Natural killer cell treated with Interleukin-12 subunit alpha and Interleukin-12 subunit beta and Interleukin-15 and Interleukin-18, amount 100 ng/mL, for 72 hours (primary cell): ENCODE measurements at regions not wholly inside any gene's neighbourhood (a gene's known extent, or its start where the extent isn't known, plus 50 kb on each side); places are given as distances from the start of the nearest gene placed in this dataset.

Source experiments
- ATAC-seq, 2 donors: fragments of 150-1000 bp; cut with Tn5 transposase in 1 of 2; sonication (Bioruptor Pico), chemical (Tn5 transposase) in 1 of 2; 2 replicates each; pipeline ENCODE4 v1.10.0; 2021
- DNase-seq: peaks from one replicate; pipeline ENCODE4 v3.0.0; 2022; ENCODE audit warnings: low spot score
- H3K27ac Mint-ChIP-seq, 2 donors: 1 replicate in 1 of 2; 2 replicates in 1 of 2; pipeline ENCODE4 v1.8.0; 2022; ENCODE audit warnings: mixed read lengths in 2 of 2, mild to moderate bottlenecking in 1 of 2, moderate library complexity in 1 of 2
- H3K27me3 Mint-ChIP-seq, 2 donors: 1 replicate in 1 of 2; 2 replicates in 1 of 2; pipeline ENCODE4 v1.8.0; 2022; ENCODE audit warnings: mixed read lengths in 2 of 2
- H3K36me3 Mint-ChIP-seq: one replicate; pipeline ENCODE4 v1.8.0; 2022; ENCODE audit warnings: mixed read lengths
- H3K4me1 Mint-ChIP-seq, 2 donors: 1 replicate in 1 of 2; 2 replicates in 1 of 2; pipeline ENCODE4 v1.8.0; 2022; ENCODE audit warnings: low read depth in 2 of 2, mixed read lengths in 2 of 2, mild to moderate bottlenecking in 1 of 2
- H3K4me3 Mint-ChIP-seq: one replicate; pipeline ENCODE4 v1.8.0; 2022; ENCODE audit warnings: mixed read lengths
- H3K9me3 Mint-ChIP-seq: 2 replicates; pipeline ENCODE4 v1.8.0; 2022; ENCODE audit warnings: mixed read lengths

GRCh38 chr12:67433385-67434175 is 164.4 kb downstream of the CAND1 start:
- H3K4me1 Mint-ChIP-seq: peaks cover 23 to 26% of the 10 kb centered on the region in 2 donors
- no peaks in the 10 kb centered on the region for H3K27me3 Mint-ChIP-seq
- H3K27ac Mint-ChIP-seq: no peak overlapping the region
- no peak overlapping the region for H3K4me3 Mint-ChIP-seq
- no peaks in the 10 kb centered on the region for H3K36me3 Mint-ChIP-seq
- DNase-seq: no peak
- no peaks in the 10 kb centered on the region for H3K9me3 Mint-ChIP-seq
- ATAC-seq: peak in 1 of 2 donors; percentile 44

- Mint-ChIP-seq H3K27me3 (no peaks in the 10 kb centered on the region), H3K4me3 (peak overlapping the region; percentile 18), H3K4me1 (peaks cover 23 to 26% of the 10 kb centered on the region in 2 donors), H3K27ac (peak overlapping the region in 1 of 2 donors; percentile 56), H3K9me3 (no peaks in the 10 kb centered on the region), H3K36me3 (no peaks in the 10 kb centered on the region)
- peak in 1 of 2 donors; percentile 69 for ATAC-seq
- no peak for DNase-seq
These were observed 165.7 kb downstream of the CAND1 start for GRCh38 chr12:67434671-67435370.

GRCh38 chr12:67436230-67436629 is 167.1 kb downstream of the CAND1 start:
- Mint-ChIP-seq H3K4me3 (no peak overlapping the region), H3K4me1 (peaks cover 26 to 29% of the 10 kb centered on the region in 2 donors), H3K27me3 (no peaks in the 10 kb centered on the region), H3K36me3 (no peaks in the 10 kb centered on the region), H3K27ac (peak overlapping the region in 1 of 2 donors; percentile 62), H3K9me3 (no peaks in the 10 kb centered on the region)
- no peak for ATAC-seq
- DNase-seq: no peak

GRCh38 chr12:67437011-67437410 is 167.9 kb downstream of the CAND1 start:
- Mint-ChIP-seq H3K9me3 (no peaks in the 10 kb centered on the region), H3K4me3 (no peak overlapping the region), H3K27ac (peak overlapping the region in 1 of 2 donors; percentile 62), H3K4me1 (peaks cover 33 to 34% of the 10 kb centered on the region in 2 donors), H3K27me3 (no peaks in the 10 kb centered on the region), H3K36me3 (no peaks in the 10 kb centered on the region)
- no peak for DNase-seq
- ATAC-seq: no peak

GRCh38 chr12:67439611-67440010 is 170.5 kb downstream of the CAND1 start:
- Mint-ChIP-seq H3K4me1 (peaks cover 27 to 37% of the 10 kb centered on the region in 2 donors), H3K27ac (peak overlapping the region in 1 of 2 donors; percentile 8), H3K9me3 (no peaks in the 10 kb centered on the region), H3K27me3 (no peaks in the 10 kb centered on the region), H3K36me3 (no peaks in the 10 kb centered on the region), H3K4me3 (no peak overlapping the region)
- DNase-seq: no peak
- no peak for ATAC-seq

- H3K27ac Mint-ChIP-seq: peak overlapping the region; percentile 4 to 14
- no peak overlapping the region for H3K4me3 Mint-ChIP-seq
- ATAC-seq (peak; percentile 78 to 86), DNase-seq (peak; percentile 76)
- H3K9me3 Mint-ChIP-seq: no peaks in the 10 kb centered on the region
- H3K4me1 Mint-ChIP-seq: peaks cover 19 to 26% of the 10 kb centered on the region in 2 donors
- H3K27me3 Mint-ChIP-seq: peaks cover 0 to 2% of the 10 kb centered on the region in 2 donors
- no peaks in the 10 kb centered on the region for H3K36me3 Mint-ChIP-seq
These were observed 172.7 kb downstream of the CAND1 start for GRCh38 chr12:67441736-67442346.

- Mint-ChIP-seq H3K9me3 (no peaks in the 10 kb centered on the region), H3K27me3 (peaks cover 0 to 2% of the 10 kb centered on the region in 2 donors), H3K4me3 (no peak overlapping the region), H3K36me3 (no peaks in the 10 kb centered on the region), H3K4me1 (peaks cover 14 to 21% of the 10 kb centered on the region in 2 donors), H3K27ac (no peak overlapping the region)
- no peak for DNase-seq
- ATAC-seq: no peak
These were observed 173.2 kb downstream of the CAND1 start for GRCh38 chr12:67442347-67442841.

GRCh38 chr12:67442896-67443295 is 173.7 kb downstream of the CAND1 start:
- peaks cover 0 to 2% of the 10 kb centered on the region in 2 donors for H3K27me3 Mint-ChIP-seq
- no peak overlapping the region for H3K4me3 Mint-ChIP-seq
- ATAC-seq: no peak
- H3K9me3 Mint-ChIP-seq: no peaks in the 10 kb centered on the region
- H3K27ac Mint-ChIP-seq: no peak overlapping the region
- peaks cover 10 to 19% of the 10 kb centered on the region in 2 donors for H3K4me1 Mint-ChIP-seq
- DNase-seq: no peak
- no peaks in the 10 kb centered on the region for H3K36me3 Mint-ChIP-seq

- H3K36me3 Mint-ChIP-seq: peaks cover 7% of the 10 kb centered on the region
- H3K27me3 Mint-ChIP-seq: peaks cover 0 to 2% of the 10 kb centered on the region in 2 donors
- ATAC-seq (no peak), DNase-seq (no peak)
- peaks cover 22 to 31% of the 10 kb centered on the region in 2 donors for H3K4me1 Mint-ChIP-seq
- H3K9me3 Mint-ChIP-seq: no peaks in the 10 kb centered on the region
- no peak overlapping the region for H3K27ac Mint-ChIP-seq
- H3K4me3 Mint-ChIP-seq: no peak overlapping the region
These were observed 175.4 kb downstream of the CAND1 start for GRCh38 chr12:67444542-67444941.

- Mint-ChIP-seq H3K4me1 (peaks cover 29 to 41% of the 10 kb centered on the region in 2 donors), H3K4me3 (no peak overlapping the region), H3K36me3 (peaks cover 15% of the 10 kb centered on the region), H3K27me3 (peaks cover 0 to 2% of the 10 kb centered on the region in 2 donors), H3K9me3 (no peaks in the 10 kb centered on the region), H3K27ac (no peak overlapping the region)
- no peak for DNase-seq
- ATAC-seq: no peak
These were observed 177.6 kb downstream of the CAND1 start for GRCh38 chr12:67446716-67447115.

GRCh38 chr12:67447180-67447579 is 178.0 kb downstream of the CAND1 start:
- ATAC-seq (no peak), DNase-seq (no peak)
- peaks cover 31 to 45% of the 10 kb centered on the region in 2 donors for H3K4me1 Mint-ChIP-seq
- H3K4me3 Mint-ChIP-seq: no peak overlapping the region
- H3K36me3 Mint-ChIP-seq: peaks cover 19% of the 10 kb centered on the region
- no peaks in the 10 kb centered on the region for H3K9me3 Mint-ChIP-seq
- no peak overlapping the region for H3K27ac Mint-ChIP-seq
- peaks cover 0 to 2% of the 10 kb centered on the region in 2 donors for H3K27me3 Mint-ChIP-seq

- H3K27me3 Mint-ChIP-seq: peaks cover 0 to 10% of the 10 kb centered on the region in 2 donors
- peaks cover 22% of the 10 kb centered on the region for H3K36me3 Mint-ChIP-seq
- peaks cover 42 to 46% of the 10 kb centered on the region in 2 donors for H3K4me1 Mint-ChIP-seq
- peak overlapping the region; percentile 72 to 77 for H3K27ac Mint-ChIP-seq
- peak overlapping the region; percentile 38 for H3K4me3 Mint-ChIP-seq
- no peak for DNase-seq
- ATAC-seq: peak; percentile 85 to 90
- no peaks in the 10 kb centered on the region for H3K9me3 Mint-ChIP-seq
These were observed 180.5 kb downstream of the CAND1 start for GRCh38 chr12:67449591-67450052.

GRCh38 chr12:67450441-67450840 is 181.3 kb downstream of the CAND1 start:
- ATAC-seq (no peak), DNase-seq (no peak)
- H3K4me3 Mint-ChIP-seq: peak overlapping the region; percentile 38
- peaks cover 22% of the 10 kb centered on the region for H3K36me3 Mint-ChIP-seq
- peaks cover 42 to 46% of the 10 kb centered on the region in 2 donors for H3K4me1 Mint-ChIP-seq
- no peaks in the 10 kb centered on the region for H3K9me3 Mint-ChIP-seq
- peaks cover 0 to 8% of the 10 kb centered on the region in 2 donors for H3K27me3 Mint-ChIP-seq
- H3K27ac Mint-ChIP-seq: peak overlapping the region; percentile 72 to 77
